ENCODE measurements at regions not wholly inside any gene's neighbourhood (a gene's known extent, or its start where the extent isn't known, plus 50 kb on each side); places are given as distances from the start of the nearest gene placed in this dataset.

- TF ChIP-seq, protein P1, sequence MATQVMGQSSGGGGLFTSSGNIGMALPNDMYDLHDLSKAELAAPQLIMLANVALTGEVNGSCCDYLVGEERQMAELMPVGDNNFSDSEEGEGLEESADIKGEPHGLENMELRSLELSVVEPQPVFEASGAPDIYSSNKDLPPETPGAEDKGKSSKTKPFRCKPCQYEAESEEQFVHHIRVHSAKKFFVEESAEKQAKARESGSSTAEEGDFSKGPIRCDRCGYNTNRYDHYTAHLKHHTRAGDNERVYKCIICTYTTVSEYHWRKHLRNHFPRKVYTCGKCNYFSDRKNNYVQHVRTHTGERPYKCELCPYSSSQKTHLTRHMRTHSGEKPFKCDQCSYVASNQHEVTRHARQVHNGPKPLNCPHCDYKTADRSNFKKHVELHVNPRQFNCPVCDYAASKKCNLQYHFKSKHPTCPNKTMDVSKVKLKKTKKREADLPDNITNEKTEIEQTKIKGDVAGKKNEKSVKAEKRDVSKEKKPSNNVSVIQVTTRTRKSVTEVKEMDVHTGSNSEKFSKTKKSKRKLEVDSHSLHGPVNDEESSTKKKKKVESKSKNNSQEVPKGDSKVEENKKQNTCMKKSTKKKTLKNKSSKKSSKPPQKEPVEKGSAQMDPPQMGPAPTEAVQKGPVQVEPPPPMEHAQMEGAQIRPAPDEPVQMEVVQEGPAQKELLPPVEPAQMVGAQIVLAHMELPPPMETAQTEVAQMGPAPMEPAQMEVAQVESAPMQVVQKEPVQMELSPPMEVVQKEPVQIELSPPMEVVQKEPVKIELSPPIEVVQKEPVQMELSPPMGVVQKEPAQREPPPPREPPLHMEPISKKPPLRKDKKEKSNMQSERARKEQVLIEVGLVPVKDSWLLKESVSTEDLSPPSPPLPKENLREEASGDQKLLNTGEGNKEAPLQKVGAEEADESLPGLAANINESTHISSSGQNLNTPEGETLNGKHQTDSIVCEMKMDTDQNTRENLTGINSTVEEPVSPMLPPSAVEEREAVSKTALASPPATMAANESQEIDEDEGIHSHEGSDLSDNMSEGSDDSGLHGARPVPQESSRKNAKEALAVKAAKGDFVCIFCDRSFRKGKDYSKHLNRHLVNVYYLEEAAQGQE (IDR thresholded peaks at IDR 0.05; ENCODE audit: low read depth, low read length) = no peak
- TF ChIP-seq TCF12 (IDR thresholded peaks at IDR 0.05) (no peak), FOXJ3 (CRISPR knock-in tag; IDR thresholded peaks at IDR 0.05) (no peak), NFIC (IDR thresholded peaks at IDR 0.05; ENCODE audit: borderline replicate concordance) (no peak), FOSL2 (IDR thresholded peaks at IDR 0.05; ENCODE audit: borderline replicate concordance, low read depth) (no peak), MXI1 (IDR thresholded peaks at IDR 0.05; ENCODE audit: low read depth, low read length) (no peak)
Observed at GRCh38 chr4:12562476-12563140, 921.5 kb downstream of the RAB28 start (continued).

- H3K4me3 ChIP-seq (ENCODE audit: low read depth in 2 of 2, low read length in 1 of 2) = no peak overlapping the region
- POLR2A ChIA-PET = no interaction called here
- no peak overlapping the region for H3K27ac ChIP-seq (ENCODE audit: low read depth in 2 of 2, low read length in 1 of 2)
- no peak overlapping the region for H3K4me2 ChIP-seq
- H3K79me2 ChIP-seq (ENCODE audit: insufficient read depth) = no peaks in the 10 kb centered on the region
- DNase-seq = no peak
- H3F3A ChIP-seq (replicated peaks; ENCODE audit: insufficient read depth) = no peaks in the 10 kb centered on the region
- H4K20me1 ChIP-seq (ENCODE audit: insufficient read depth) = no peaks in the 10 kb centered on the region
- no peaks in the 10 kb centered on the region for H3K36me3 ChIP-seq (replicated peaks in 1 of 2; ENCODE audit: control insufficient read depth in 1 of 2, insufficient read depth in 2 of 2, low read length in 1 of 2)
- CTCF ChIA-PET = interaction anchor here (0.7 kb wide), 1 partner anchor 71 kb away, joined by 3 read pairs; no protein-coding TSS in a partner anchor
- no peaks in the 10 kb centered on the region for H3K9me3 ChIP-seq
- no peaks in the 10 kb centered on the region for H3K9me2 ChIP-seq
- no peaks in the 10 kb centered on the region for H3K4me1 ChIP-seq (ENCODE audit: control insufficient read depth in 1 of 2, insufficient read depth in 2 of 2, low read depth in 1 of 2, low read length in 1 of 2)
- no peaks in the 10 kb centered on the region for H3K27me3 ChIP-seq (ENCODE audit: insufficient read depth)
- H3K9ac ChIP-seq = no peak overlapping the region
- H2AFZ ChIP-seq (ENCODE audit: low read depth) = no peak overlapping the region
- TF ChIP-seq MAX (IDR thresholded peaks at IDR 0.05; ENCODE audit: low read depth) = no peak
- TF ChIP-seq RXRA (IDR thresholded peaks at IDR 0.05; ENCODE audit: borderline replicate concordance, low read depth) = no peak
- TF ChIP-seq FOXJ3 (CRISPR knock-in tag; IDR thresholded peaks at IDR 0.05) = no peak
- no peak for TF ChIP-seq SMC3 (IDR thresholded peaks at IDR 0.05; ENCODE audit: low read depth, low read length)
- TF ChIP-seq NFIC (IDR thresholded peaks at IDR 0.05; ENCODE audit: borderline replicate concordance) = no peak
- no peak for TF ChIP-seq RFX5 (IDR thresholded peaks at IDR 0.05; ENCODE audit: low read length)
- TF ChIP-seq RCOR1 (IDR thresholded peaks at IDR 0.05; ENCODE audit: low read length) = no peak
- TF ChIP-seq USF2 (IDR thresholded peaks at IDR 0.05; ENCODE audit: borderline replicate concordance, low read depth, low read length) = no peak
- no peak for TF ChIP-seq MEF2A (IDR thresholded peaks at IDR 0.05; ENCODE audit: borderline replicate concordance, low read depth)
- TF ChIP-seq, protein P2, sequence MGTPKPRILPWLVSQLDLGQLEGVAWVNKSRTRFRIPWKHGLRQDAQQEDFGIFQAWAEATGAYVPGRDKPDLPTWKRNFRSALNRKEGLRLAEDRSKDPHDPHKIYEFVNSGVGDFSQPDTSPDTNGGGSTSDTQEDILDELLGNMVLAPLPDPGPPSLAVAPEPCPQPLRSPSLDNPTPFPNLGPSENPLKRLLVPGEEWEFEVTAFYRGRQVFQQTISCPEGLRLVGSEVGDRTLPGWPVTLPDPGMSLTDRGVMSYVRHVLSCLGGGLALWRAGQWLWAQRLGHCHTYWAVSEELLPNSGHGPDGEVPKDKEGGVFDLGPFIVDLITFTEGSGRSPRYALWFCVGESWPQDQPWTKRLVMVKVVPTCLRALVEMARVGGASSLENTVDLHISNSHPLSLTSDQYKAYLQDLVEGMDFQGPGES (IDR thresholded peaks at IDR 0.05; ENCODE audit: low read depth, low read length) = no peak
- TF ChIP-seq NRF1 (IDR thresholded peaks at IDR 0.05; ENCODE audit: low read depth, low read length) = no peak
- TF ChIP-seq, protein P1 (IDR thresholded peaks at IDR 0.05; ENCODE audit: low read depth, low read length) = no peak
- TF ChIP-seq, protein P3, sequence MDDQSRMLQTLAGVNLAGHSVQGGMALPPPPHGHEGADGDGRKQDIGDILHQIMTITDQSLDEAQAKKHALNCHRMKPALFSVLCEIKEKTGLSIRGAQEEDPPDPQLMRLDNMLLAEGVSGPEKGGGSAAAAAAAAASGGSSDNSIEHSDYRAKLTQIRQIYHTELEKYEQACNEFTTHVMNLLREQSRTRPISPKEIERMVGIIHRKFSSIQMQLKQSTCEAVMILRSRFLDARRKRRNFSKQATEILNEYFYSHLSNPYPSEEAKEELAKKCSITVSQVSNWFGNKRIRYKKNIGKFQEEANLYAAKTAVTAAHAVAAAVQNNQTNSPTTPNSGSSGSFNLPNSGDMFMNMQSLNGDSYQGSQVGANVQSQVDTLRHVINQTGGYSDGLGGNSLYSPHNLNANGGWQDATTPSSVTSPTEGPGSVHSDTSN (IDR thresholded peaks at IDR 0.05) = no peak
- TF ChIP-seq GABPA (IDR thresholded peaks at IDR 0.05; ENCODE audit: low read depth) = no peak
- no peak for TF ChIP-seq TAF1 (IDR thresholded peaks at IDR 0.05; ENCODE audit: borderline replicate concordance, low read depth, low read length)
- TF ChIP-seq FOXM1 (IDR thresholded peaks at IDR 0.05; ENCODE audit: low read depth) = no peak
Observed at GRCh38 chr4:12562021-12562420, 922.1 kb downstream of the RAB28 start.
